Retina (tissue), 1 donor: ENCODE measurements at regions not wholly inside any gene's neighbourhood (a gene's known extent, or its start where the extent isn't known, plus 50 kb on each side); places are given as distances from the start of the nearest gene placed in this dataset.

Experiments
- DNase-seq: peaks from one replicate; pipeline ENCODE4 v3.0.0-alpha.2; 2016

DNA sequence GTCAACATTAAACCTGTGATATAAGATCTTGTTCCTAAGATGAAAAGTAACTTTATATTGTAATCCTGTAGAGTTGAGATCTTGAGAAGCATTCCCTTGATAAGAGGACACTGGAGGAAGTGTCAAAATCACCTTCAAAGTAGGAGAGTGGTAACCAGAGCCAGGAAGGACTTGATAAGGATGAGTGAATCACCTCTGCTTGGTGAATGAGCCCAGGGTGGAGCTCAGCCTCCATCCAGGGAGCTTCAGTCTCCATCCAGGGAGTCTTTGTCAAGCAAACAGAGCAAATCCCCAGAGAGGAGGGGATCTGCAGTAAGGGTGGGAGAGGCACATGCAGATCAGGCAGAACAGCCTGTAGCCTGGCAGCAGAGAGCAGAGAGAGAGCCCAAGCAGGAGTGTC lies 167.1 kb upstream of the SIX2 start:
- DNase-seq = no peak

DNA sequence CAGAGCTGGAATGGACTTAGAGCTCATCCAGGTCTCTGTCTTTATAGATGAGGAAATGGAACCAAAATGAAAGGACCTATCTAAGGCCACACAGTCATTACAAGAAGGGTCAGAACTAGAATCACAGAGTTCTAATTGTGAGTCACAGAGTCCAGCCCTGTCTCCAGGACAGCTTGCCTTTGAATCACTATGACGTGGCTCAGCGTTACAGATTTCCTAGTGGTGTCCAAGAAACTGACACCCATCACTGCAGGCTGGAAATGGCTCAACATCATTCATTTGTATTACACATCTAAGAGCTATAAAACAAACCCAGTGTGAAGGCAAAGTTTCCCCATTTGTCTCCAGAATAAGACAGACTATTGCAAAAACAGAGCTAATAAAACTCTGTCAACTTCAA lies 164.3 kb upstream of the SIX2 start:
- no peak for DNase-seq

DNA sequence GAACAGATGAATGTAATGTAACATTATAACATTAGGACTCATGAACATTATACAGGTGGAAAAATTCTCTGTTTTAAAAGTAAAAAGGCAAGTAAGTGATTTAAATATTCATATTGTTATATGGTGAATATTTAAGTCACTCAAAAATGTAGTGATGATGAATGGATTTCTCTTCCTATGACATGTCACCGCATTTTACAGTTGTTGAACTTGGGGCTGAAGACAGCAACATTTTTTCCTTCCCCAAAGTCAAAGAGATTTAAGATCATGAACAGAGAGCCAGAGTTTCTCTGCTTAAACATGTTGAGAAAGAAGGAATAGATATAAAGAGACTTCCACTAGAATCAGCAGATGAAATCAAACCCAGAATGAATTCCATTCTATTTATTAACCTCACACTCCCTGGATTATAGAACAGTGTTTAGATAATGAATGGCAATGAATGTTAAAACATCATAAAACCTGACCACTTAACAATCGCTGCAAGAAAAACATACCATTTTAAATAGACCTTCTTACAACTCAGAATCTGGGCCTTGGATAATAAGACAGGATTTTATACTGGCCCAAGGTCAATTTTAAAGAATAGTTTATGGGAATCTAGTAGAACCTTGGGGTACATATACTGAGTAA lies 163.6 kb upstream of the SIX2 start:
- no peak for DNase-seq

DNA sequence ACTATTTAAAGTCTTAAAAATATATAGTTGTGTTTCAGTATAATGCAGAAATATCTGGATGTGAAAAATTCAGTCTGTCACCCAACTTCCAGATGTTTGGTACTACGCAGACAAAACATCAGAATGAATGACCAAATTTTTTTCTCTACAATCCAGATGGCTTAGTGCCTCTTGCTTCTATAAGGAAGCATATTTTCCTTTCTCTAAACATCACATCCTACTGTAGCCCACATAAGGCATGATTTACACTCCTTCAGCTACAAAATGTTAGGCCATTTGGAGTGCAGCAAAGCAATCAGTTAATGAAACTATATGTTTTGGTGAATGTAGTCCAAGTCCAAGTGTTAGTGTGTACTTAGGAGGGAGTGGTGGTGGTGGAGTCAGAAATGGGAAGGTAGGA lies 162.9 kb upstream of the SIX2 start:
- DNase-seq = no peak

DNA sequence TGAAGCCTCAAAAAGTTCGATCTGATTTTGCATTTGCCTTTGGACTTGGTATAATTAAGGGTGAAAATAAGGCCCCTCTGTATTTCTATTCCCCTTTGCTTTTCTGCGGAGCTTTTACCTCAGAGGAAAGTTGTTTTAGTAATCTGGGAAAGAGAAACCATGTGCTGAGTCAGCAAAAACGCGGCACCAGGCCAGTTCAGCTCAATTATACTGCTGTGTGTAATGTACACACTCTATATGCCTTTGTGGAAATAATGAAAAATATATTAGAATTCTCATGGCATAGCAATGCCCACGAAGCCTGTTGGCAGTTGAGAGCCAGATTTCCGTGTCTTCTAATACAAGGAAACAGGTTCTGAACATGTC lies 161.9 kb upstream of the SIX2 start:
- no peak for DNase-seq

DNA sequence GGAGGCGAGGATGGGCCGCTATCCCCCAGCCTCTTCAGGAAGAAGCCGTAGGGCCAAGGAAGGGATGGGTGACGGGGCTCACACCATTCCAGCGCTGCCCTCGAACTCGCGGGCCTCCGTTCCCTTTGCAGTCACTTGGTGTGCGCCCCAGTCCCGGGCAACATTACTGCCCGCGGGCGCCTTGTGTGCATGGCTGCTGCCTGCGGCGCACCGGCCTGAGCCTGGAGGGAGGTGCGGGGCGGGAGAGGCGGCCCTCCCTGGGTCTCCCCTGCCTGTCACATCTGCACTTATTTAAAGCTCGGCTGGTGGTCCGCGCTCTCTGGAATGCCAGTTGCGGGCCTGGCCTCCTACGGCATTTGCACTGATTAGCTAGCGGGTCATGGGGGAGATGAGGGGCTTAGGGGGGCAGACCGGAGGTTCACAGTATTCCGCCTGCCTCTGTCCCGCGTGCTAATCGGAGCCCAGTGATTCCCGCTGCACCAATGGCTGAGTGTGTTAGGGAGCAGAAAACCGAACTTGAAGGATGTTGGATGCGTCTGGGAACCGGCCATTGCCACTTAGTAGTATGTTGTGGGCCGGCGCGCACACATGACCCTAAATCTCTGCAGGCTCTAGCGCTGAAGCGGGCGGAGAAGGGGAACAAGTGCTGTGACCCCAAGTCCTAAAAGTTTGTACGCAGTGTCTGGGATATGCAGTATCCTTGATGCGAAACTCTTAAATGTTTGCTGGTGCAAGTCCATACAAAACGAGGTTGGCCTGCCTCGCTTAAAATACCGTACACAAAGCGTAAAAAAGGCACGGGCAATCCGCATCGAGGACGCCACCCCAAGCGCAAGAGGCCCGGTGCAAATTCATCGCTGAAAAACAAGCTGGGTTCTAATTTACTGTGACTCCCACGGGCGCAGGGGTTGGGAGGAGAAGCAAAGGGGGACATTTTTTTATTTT lies 161.2 kb upstream of the SIX2 start:
- peak; percentile 72 for DNase-seq

DNA sequence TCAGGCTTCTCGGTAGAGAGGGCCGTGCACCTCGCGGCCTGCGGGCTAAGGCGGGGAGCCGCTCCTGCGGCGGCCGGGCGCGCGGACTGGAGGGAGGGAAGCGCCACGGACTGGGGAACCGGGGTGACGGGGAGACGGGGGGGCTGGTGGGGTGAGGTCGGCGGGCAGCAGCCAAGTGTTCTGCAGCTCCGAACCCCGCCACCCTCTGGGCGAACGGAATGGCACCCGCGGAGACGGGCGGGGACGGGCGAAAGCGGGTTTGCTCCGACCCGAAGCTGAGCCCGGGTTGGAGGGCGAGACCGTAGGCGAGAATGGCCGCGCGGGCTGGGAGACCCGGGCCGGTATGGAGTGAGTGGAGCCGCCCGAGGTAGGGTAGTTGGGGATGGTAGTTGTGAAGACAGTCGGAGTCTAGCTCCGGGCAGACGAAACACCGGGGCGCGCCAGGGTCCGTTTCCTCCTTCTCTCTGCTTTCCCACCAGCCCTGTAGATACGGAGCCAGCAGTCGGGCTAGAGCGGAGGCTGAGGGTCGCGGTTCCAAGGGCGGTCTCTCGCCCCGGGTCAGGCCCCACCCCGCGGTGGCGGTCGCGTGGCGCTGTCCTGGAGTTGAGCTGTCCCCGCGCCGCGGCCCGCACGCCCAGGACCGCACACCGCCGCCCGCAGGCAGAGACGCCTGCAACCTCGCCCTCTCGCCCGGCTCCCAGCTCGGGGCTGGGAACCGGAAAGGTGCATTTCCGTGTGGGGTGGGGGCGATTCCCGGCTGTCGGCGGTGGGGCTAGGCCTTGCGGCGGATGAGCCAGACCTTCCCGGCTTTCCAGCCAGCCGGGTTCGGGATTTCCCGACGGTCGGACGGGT lies 160.3 kb upstream of the SIX2 start:
- peak; percentile 79 for DNase-seq

DNA sequence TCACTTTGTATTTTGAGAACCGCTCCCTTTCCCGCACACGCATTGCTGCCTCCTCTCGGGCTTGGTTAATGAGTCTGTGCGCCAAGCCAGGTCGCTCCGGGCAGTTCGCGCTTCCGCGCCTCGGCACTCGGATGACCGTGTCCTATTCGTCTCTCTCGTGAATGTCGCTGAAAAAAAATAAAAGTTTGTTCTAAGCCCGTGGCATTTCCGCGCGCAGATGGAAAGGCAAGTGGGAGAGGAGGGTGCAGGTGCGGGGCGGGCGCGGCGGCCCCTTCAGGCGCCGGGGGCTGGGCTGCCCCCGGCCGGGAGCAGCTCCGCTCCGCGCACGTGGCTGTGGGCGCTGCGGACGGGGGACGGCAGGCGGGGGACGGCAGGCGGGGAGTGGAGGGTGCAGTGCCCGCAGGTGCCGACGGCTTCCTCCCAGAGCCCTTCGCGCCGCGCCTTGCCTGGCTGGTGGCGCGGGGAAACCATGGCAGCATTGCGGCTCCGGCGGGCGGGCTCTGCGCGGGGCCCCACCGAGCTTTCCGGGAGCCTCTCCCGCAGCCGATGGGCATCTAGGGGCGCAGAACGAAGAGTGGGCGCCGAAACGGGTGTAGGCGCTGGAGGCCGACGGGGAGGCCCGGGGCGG lies 159.6 kb upstream of the SIX2 start:
- peak; percentile 74 for DNase-seq

DNA sequence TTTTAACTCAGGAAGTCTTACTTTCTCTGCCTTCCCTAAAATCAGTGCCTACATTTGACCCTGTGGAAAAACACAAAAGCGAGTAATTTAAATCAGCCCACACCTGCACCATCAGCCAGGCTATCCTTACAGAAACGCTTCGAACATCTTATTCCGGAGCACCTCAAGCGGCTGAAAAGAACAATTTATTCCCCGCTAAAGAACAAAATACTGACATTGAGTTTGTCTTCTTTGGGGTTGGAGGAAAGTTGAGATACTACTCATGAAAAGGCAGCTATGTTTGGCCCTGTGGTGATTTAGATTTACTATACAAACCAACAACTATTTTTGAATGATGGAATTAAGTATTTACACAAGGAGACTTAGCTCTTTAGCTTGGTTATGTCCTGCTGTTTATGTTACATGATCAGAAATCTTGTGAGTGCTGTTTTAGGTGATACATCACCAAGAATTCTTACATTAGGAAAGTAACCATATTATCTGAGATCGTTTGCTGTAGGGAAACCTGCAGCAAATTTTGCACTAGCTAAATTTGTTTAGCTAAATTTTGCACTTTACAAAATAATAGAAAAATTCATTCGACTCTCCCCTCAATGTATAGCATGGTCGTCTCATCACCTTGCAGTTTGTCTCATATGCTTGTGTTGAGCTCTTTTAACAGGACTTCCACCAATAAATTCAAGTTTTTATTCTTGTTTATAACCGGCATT lies 158.8 kb upstream of the SIX2 start:
- peak; percentile 47 for DNase-seq

DNA sequence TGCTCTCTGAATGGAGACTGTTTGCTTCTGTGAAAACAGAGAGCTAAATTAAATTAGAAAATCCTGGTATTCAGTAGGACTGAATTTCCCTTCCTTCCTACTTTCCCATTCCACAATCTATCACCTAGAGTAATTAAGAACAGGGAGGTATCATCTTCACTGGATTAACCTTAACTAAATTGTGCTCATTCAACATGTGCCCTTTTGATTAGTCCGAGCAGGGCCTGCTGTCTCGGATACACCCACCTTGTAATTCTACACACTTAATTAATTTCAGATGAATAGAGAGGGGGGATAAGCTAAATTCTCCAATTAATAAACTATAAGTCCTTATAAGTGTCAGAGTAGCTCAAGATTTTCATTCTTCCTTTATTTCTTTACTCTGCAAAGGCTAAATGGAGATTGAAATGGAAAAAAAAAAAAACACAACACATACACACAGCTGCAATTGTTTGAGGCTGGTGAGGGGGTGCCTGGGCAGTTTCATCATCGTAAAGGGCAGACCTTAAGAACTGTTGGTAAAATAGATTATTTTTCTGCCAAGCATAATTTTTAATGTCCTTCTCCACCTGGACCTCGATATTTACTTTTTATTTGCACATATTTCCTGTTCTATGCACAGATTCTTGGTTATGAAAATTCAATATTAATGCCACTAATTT lies 157.1 kb upstream of the SIX2 start:
- no peak for DNase-seq

DNA sequence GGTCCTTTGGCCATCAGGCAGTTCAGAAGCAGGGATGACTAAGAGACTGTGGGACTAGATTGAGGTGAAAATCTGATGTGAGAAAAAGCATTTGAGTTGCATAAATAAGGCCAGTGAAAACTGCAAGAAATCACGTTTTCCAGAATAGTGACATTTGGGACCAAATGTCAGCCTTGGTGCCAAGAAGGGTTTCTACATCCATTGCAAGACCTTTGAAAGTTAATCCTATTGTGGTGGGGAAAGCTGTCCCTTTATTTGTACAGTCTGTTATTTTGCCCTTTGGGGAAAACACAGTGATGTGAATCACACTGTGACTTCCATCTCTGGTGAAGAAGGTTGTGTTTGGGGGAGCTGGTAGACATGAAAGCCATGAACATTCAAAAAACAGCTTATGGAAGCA lies 153.5 kb upstream of the SIX2 start:
- no peak for DNase-seq

DNA sequence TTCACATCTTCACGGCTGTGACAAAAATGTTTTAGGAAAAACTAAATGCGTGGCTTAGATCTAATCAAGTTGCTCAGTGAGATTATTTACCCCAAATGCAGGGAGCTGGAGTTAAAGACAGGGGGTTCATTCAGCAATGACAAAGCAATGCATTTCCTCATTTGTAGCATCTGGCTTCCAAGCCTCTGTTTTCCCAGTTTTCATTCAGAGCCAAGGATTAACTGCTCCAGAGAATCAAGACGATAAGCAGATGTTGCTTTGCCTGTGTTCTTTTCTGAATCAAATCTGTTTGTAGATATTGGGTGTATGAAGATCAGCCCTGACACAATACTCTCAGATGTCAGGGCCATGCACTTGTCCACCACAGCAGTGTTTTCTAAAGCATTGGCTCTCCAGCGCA lies 147.4 kb upstream of the SIX2 start:
- DNase-seq = no peak

DNA sequence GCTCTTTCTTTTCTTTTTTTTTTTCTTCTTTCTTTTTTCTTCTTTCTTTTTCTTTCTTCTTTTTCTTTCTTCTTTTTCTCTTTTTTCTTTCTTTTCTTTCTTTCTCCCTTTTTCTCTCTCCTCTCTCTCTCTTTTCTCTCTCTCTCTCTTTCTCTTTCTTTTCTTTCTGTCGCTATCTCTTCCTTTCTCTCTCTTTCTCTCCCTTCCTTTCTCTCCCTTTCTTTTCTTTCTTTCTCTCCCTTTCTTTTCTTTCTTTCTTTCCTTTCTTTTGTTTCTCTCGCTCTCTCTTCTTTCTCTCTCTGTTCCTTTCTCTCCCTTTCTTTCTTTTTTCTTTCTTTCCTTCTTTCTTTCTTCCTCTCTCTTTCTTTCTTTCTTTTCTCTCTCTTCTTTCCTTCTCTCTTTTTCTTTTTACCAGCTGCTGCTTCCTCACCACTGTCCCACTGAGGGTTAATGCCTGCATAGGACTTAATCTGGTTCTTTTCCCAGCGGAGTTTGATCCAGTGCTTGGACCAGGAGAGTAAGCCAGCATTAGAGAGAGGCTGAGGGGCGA lies 145.4 kb upstream of the SIX2 start:
- DNase-seq = no peak

DNA sequence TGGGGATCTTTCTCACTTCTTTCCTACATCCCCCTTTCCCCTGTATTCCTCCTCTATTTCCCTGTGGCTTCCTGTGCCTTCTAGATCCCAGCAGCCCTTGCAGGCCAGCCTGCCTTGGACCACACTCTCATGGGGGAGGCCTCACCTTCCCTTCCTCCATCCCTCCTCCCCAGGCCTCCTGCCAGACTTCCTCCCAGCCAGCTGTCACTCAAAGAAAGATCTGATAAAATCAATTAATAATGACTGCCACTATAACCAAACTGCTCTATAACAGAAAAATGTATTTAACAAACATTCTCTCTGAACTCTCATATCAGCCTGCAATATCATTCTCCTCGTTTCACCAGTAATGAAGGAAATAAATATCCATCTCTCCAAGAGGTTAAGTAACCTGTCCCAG lies 144.9 kb upstream of the SIX2 start:
- DNase-seq = no peak

DNA sequence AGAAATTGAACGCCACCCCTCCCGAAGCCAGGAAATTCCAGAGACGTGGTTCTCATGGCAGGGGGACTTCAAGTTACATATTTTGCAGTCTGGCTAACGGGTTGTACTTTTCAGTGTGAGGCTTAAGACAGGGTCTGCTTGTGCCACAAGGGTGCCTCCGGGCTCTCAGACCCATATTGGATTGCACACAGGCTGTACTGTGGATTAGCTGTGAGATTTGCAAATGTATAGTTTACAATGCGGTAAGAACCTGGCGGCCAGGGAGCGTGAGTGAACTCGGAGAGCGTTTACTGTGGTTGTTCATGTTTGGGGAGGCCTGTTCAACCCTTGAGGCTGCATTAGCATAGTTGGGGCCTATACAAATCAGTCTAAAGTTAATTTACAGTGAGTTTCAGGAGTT lies 143.9 kb upstream of the SIX2 start:
- DNase-seq = no peak

DNA sequence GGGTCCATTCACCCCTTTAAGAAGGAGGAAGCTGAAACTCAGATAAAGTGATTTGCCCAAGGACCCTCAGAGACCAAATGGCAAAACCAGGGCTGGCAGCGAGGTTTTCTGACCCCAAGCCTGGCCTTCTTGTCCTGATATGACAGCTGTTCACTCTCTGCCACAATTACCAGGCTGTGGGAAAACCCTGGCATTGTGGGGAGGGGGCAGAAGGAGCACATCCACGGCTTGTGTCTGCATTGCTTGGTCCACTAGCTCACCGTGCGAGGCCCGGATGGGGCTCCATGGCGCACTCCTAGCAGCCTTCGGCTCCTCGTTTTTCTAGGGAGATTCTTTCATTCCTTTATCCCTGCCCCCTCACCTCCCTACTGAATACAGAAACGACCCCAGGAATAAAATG lies 143.4 kb upstream of the SIX2 start:
- no peak for DNase-seq

DNA sequence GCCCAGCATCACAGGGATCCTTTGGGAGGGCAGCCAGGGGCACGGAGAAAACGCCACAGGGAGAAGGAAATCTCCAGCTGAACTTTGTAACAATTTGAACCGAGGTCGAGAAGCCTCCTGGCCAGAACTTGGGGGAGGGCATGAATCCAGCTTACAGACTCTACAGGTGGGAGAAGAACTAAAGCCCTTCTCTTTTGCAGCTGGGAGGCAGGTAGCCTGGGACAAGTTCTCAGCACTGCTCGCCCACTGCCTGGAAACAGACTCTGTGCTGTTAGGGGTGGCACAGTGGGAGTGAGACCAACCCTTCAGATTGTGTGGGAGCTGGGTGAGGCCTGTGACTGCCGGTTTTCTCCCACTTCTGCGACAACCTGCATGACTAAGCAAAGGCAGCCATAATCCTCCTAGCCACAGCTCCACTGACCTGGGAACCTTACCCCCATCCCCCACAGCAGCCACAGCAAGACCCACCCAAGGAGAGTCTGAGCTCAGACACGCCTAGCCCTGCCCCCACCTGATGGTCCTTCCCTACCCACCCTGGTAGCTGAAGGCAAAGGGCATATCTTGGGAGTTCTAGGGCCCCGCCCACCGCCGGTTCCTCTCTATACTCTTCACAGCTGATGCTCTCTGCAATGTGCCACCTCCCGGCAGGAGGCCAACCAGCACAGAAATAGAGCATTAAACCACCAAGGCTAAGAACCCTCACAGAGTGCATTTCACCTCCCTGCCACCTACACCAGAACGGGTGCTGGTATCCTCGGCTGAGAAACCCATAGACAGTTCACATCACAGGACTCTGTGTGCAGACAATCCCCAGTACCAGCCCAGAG lies 136.0 kb upstream of the SIX2 start:
- no peak for DNase-seq

DNA sequence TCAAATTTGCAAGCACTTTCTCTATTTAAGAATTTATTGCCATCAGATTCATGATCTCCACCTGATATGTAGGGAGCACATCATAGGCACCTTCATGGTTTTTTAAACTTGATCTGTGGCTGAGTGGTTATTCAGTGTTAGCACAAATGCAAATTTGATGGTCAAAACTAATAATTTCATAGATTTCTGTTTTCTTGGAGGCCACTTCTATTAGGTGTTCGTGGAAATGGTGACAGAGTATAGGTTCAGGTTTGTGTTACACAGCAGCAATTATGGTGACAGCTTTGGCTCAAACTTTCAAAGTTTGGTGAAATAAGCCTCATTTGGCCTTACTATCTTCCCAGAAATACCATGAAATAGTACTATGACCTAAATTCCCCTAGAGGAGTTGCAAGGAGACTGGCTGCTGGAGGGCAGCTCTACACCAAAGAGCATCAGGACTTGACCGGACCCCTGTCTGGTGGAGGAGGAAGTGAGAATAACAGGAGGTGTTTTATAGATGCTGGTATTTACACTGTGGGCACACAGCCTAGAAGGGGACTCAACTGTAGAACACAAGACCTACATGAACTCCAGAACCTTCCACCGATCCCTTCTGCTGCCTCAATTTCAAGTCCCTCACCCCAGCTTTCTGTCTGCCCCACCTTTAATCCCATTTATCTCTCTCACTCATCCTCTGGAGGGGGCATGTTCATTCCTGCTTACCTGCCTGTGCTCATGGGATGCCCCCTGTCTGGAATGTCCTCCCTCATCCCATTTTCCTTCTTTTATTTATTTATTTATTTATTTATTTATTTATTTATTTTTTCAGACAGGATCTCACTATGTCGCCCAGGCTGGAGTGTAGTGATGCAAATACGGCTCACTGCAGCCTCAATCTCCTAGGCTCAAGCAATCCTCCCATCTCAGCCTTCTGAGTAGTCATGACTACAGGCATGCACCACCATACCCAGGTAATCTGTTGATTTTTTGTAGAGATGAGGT lies 132.9 kb upstream of the SIX2 start:
- no peak for DNase-seq

DNA sequence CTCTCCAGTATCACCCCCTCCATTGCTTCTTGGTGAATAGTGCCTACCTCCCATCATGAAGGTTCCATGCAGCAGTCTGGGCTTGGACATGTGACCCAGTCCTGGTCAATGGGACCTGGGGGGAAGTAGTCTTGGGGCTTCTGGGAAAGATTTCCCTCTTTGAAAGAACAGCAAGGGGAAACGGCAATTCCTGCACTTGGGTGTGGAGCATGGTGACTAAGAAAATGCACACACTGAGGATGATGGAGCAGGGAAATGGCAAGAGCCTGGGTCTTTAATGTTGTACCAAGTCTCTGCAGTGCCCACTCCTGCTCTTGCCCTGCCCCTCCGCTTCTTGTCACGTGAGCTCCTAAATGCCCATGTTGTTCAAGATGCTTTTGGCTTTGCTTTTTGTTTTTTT lies 131.4 kb upstream of the SIX2 start:
- no peak for DNase-seq
